ENCODE measurements at regions not wholly inside any gene's neighbourhood (a gene's known extent, or its start where the extent isn't known, plus 50 kb on each side); places are given as distances from the start of the nearest gene placed in this dataset.

GRCh38 chr17:5919089-5919488, 151.1 kb upstream of the WSCD1 start:
- Histone ChIP-seq H3K9ac (ENCODE audit: low read depth, low read length) (no peak overlapping the region), H3K27ac (ENCODE audit: low read length) (no peak overlapping the region)

GRCh38 chr17:5921512-5922282, 148.5 kb upstream of the WSCD1 start:
- Histone ChIP-seq H3K27me3 (ENCODE audit: insufficient read depth, low read length, poor library complexity) (peaks cover 7% of the 10 kb centered on the region), H3K4me2 (ENCODE audit: insufficient read depth, low read length) (no peak overlapping the region), H3K79me2 (ENCODE audit: insufficient read depth, low read length) (no peaks in the 10 kb centered on the region), H2AFZ (ENCODE audit: low read depth, low read length) (no peak overlapping the region), H3K9ac (ENCODE audit: low read depth, low read length) (no peak overlapping the region), H3K9me3 (ENCODE audit: insufficient read depth, low read length, severe bottlenecking) (no peaks in the 10 kb centered on the region), H4K20me1 (ENCODE audit: insufficient read depth, low read length) (no peaks in the 10 kb centered on the region), H3K36me3 (ENCODE audit: insufficient read depth, low read length) (no peaks in the 10 kb centered on the region), H3K4me3 (ENCODE audit: low read depth in 1 of 2, low read length in 2 of 2) (no peak overlapping the region), H3K27ac (ENCODE audit: low read length) (no peak overlapping the region), H3K4me1 (ENCODE audit: insufficient read depth, low read length) (no peaks in the 10 kb centered on the region)
- DNase-seq = no peak
- ATAC-seq (ENCODE audit: insufficient read depth, low read depth) = no peak
- no peak for TF ChIP-seq EZH2 (IDR thresholded peaks at IDR 0.05; ENCODE audit: borderline replicate concordance, low read depth, low read length, severe bottlenecking)
- no peak for TF ChIP-seq CTCF (IDR thresholded peaks at IDR 0.05; ENCODE audit: borderline replicate concordance, extremely low read depth, low read length, poor library complexity, severe bottlenecking)

More at GRCh38 chr17:5919089-5919488, 151.1 kb upstream of the WSCD1 start:
- DNase-seq (no peak), ATAC-seq (ENCODE audit: insufficient read depth, low read depth) (no peak)
- Histone ChIP-seq H2AFZ (ENCODE audit: low read depth, low read length) (no peak overlapping the region), H3K9me3 (ENCODE audit: insufficient read depth, low read length, severe bottlenecking) (no peaks in the 10 kb centered on the region), H4K20me1 (ENCODE audit: insufficient read depth, low read length) (no peaks in the 10 kb centered on the region), H3K36me3 (ENCODE audit: insufficient read depth, low read length) (no peaks in the 10 kb centered on the region), H3K79me2 (ENCODE audit: insufficient read depth, low read length) (no peaks in the 10 kb centered on the region), H3K4me3 (ENCODE audit: low read depth in 1 of 2, low read length in 2 of 2) (no peak overlapping the region), H3K27me3 (ENCODE audit: insufficient read depth, low read length, poor library complexity) (peaks cover 11% of the 10 kb centered on the region), H3K4me1 (ENCODE audit: insufficient read depth, low read length) (no peaks in the 10 kb centered on the region), H3K4me2 (ENCODE audit: insufficient read depth, low read length) (no peak overlapping the region)
- TF ChIP-seq CTCF (IDR thresholded peaks at IDR 0.05; ENCODE audit: borderline replicate concordance, extremely low read depth, low read length, poor library complexity, severe bottlenecking) (no peak), EZH2 (IDR thresholded peaks at IDR 0.05; ENCODE audit: borderline replicate concordance, low read depth, low read length, severe bottlenecking) (no peak)

- no peak for ATAC-seq (ENCODE audit: insufficient read depth, low read depth)
- H3K4me3 ChIP-seq (ENCODE audit: low read depth in 1 of 2, low read length in 2 of 2) = no peak overlapping the region
Observed at GRCh38 chr17:5922476-5922875, 147.7 kb upstream of the WSCD1 start.

More at GRCh38 chr17:5922476-5922875, 147.7 kb upstream of the WSCD1 start:
- H3K4me2 ChIP-seq (ENCODE audit: insufficient read depth, low read length) = no peak overlapping the region
- no peaks in the 10 kb centered on the region for H3K9me3 ChIP-seq (ENCODE audit: insufficient read depth, low read length, severe bottlenecking)
- H3K27ac ChIP-seq (ENCODE audit: low read length) = no peak overlapping the region
- no peak for DNase-seq
- no peaks in the 10 kb centered on the region for H3K79me2 ChIP-seq (ENCODE audit: insufficient read depth, low read length)
- H3K27me3 ChIP-seq (ENCODE audit: insufficient read depth, low read length, poor library complexity) = peaks cover 4% of the 10 kb centered on the region
- no peak overlapping the region for H3K9ac ChIP-seq (ENCODE audit: low read depth, low read length)
- no peaks in the 10 kb centered on the region for H3K4me1 ChIP-seq (ENCODE audit: insufficient read depth, low read length)
- TF ChIP-seq CTCF (IDR thresholded peaks at IDR 0.05; ENCODE audit: borderline replicate concordance, extremely low read depth, low read length, poor library complexity, severe bottlenecking) (no peak), EZH2 (IDR thresholded peaks at IDR 0.05; ENCODE audit: borderline replicate concordance, low read depth, low read length, severe bottlenecking) (no peak)
- H2AFZ ChIP-seq (ENCODE audit: low read depth, low read length) = no peak overlapping the region
- no peaks in the 10 kb centered on the region for H4K20me1 ChIP-seq (ENCODE audit: insufficient read depth, low read length)
- H3K36me3 ChIP-seq (ENCODE audit: insufficient read depth, low read length) = no peaks in the 10 kb centered on the region
